ENCODE measurements at regions not wholly inside any gene's neighbourhood (a gene's known extent, or its start where the extent isn't known, plus 50 kb on each side); places are given as distances from the start of the nearest gene placed in this dataset.
"Not testable (repeated sequence)": the region's sequence is repeated elsewhere in the genome, so short reads cannot be mapped to it uniquely, and the experiment has no call there.

DNA sequence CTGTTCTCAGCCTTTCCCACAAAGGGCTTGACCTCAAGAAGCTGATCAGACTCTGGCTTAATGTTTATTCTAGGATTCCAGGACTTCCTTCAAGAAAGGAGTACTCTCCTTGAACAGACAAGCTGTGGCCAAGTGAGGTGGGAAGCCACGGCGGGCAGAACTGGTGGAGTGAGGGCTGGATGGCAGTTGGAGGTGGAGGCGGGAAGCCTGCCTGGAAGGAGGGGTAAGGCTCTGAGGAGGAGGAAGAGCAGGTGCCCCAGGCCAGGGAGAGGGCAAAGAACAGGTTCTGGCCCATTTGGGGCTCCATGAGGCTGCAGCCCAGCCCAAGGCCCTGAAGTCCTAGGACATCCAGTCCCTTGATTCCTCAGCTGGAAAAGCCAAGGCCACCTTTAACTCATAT, 143.9 kb downstream of the CYP26B1 start:
- DNase-seq: no peak

DNA sequence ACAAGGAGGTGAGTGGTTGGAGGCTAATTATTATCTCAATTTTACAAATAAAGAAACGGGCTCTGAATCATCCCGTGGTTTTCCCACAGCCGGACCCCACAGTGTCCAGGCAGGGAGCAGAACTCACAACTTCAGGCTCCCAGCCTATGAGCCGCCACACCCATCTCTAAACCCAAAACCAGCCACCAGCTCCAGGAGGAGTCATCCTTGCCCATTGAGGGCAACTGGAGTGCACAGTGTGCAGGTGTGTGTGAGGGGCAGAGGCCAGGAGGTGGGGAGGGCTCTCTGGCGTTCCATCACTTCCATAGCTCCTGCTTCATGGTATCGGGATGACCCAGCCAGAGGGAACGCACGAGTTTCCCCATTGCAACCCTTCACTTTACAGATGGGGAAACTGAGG, 144.5 kb downstream of the CYP26B1 start:
- DNase-seq: no peak

DNA sequence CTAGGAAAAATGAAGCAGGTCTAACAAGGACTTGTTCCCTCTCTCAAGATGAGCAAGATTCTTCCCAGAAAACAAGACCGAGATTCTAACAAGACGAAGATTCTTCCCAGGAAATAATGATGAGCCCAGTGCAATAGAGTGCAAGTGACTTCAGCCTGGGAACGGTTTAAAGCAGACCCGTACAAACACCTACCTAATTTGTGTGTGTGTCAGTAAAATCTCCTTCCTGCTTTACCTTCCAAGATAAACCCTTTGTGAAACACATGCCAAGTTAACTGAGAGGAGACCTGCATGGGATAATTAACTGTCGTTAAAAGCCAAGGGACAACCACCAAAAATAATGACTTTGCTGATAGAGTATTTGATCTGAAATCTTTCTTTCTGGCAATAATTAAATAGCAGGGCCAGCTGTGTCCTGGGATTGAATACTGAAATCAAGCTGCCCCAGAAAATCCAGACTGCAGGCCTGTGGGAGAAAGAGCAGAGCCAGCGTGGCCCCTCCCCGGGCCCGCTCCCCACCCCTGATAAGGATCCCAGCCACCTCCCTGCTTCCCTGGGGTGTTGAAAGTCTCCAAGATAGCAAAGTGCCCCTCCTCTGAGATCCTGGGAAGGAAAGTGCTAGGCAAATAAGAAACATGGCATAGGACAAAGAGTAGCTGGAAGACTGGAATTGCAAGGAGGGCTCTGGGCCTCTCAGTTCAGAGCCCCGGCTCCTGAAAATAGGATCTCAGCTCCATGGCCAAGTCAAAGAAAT, 145.5 kb downstream of the CYP26B1 start:
- DNase-seq: no peak

DNA sequence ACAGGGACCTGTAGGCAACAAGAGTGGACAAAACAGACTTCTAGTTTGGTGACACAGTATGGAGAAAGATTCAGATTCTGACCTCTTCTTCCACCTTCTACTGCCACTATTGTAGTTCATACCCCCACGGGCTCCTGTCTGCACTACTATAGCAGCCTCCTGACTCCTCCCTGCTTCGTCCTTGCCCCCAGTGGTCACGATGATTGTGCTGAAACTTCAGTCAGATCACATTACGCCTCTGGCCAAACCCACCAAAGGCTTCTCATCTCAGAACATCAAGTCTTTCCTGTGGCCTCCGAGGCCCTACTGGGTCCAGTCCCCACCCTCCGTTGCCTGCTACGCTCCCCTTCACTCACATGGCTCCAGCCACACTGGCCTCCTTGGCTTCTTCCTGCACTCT, 147.6 kb downstream of the CYP26B1 start:
- DNase-seq: no peak

DNA sequence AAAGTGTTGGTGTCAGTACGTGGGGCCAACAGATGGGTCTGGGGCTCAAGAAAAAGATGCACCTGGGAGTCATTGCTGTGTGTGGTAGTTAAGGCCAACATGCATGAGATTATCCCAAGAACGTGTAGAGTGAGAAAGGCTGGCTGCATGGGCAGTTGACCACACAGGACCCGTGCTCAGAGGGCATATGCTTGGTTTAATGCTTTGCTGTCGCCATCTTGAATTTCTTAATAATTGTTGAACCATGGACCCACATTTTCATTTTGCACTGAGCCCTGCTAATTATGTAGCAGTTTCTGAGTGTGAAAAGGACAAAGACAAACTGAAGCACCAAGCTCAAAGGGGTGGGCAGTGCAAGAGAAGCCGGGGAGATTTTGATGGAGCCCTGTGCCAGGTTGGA, 148.1 kb downstream of the CYP26B1 start:
- DNase-seq: no peak

DNA sequence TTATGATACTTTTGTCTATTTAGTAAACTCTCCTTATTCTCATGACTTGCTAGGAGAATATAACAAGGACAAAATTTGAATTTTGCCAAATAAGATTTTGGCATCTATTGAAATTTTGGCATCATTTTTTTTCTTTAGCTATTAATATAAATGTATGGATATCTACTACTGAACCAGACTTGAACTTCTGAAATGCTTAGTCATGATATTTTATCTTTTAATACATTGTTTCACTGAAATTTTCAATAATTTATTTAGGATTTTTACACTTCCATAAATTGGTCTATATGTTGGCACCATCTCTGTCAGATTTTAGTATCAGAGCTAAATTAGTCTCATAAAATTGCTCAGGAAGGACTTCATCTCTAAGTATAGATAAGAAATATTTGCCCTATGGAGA, 149.8 kb downstream of the CYP26B1 start:
- no peak for DNase-seq

DNA sequence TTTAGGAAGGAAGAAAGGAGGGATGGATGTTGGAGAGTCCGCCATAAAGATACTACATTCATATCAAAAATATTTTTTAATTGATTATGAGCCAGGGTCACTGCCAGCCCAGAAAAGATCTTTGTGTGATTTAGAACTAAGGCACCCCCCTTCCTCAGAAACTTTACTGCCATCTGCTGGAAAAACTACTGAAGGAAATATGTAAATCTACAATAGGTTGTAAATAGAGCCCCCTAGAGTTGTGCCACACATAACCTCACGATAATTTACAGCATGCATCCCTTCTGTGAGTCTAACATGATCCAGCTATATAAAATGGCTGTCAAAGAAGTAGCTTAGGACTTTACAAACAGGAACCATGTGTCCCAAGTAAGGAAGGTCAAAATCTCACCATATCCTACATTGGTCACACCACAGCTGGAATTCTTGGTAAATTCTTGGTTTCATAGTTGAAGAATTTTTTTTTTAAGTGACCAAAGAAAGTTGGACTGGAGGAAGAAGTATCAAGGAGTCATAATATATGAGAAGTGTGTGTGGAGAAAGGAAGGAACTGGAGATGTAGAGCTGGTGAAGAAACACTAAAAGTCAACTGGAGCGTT, 152.5 kb downstream of the CYP26B1 start:
- no peak for DNase-seq

- no peak for DNase-seq
These were observed 155.6 kb downstream of the CYP26B1 start for GRCh38 chr2:71992036-71992435.

DNA sequence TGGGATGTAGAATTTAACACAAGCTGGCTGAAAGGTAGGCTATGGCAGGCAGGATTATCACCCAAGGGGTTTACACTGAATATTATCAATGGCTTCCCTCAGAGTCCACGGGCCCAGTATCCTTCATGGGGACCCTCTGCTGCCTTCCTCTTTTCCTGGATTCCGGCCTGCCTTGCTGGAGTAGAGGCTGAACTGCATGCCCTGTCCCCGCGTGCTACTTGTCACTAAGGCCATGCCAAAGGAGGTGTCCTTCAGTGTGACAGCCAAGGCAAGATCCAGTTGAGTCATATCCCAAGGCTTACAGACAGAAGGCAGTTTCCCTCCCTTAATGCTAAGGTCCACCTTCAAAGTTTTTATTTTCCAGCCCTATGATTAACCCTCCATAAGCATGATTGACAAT, 156.3 kb downstream of the CYP26B1 start:
- no peak for DNase-seq

DNA sequence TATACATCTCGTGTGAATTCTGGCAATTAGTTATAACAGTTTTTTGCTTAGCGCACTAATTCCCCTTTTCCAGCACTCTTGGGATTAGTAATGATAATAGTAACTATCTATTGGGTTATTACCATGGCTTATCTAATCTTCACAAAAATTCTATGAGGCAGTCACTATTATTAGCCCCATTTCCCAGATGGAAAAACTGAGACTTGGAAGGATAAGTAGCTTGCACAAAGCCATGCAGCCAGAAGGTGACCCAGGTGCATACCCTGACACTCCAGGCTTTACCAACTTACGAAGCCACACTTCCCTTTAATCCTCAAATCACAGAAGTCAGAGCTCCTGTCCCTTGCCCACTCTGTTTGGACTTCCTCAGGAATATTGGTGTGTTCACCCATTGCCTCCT, 156.8 kb downstream of the CYP26B1 start:
- DNase-seq: no peak

- DNase-seq: no peak
These were observed 157.5 kb downstream of the CYP26B1 start for GRCh38 chr2:71990122-71990521.

GRCh38 chr2:71989671-71990070, 158.0 kb downstream of the CYP26B1 start:
- DNase-seq: no peak

- no peak for DNase-seq
These were observed 159.5 kb downstream of the CYP26B1 start for GRCh38 chr2:71988170-71988569.

- DNase-seq: no peak
These were observed 171.0 kb downstream of the CYP26B1 start for GRCh38 chr2:71976685-71977084.

DNA sequence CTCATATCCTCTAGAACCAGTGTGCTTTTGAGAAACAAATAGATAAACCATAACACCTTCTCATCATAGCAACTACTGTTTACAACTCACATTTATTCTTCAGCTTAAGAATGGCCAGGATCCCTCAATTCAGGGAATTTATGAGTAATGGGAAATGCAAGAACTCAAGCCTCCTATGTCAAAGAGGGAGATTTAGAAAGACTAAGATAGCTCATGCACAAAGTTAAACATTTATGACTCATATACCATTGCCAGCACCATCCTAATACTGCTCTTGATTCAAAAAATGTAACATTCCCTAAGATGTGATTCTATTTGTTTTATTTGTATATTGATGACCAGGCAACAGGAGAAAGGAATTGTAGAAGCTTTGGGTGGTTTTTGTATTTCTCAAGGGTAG, 172.8 kb downstream of the CYP26B1 start:
- no peak for DNase-seq

DNA sequence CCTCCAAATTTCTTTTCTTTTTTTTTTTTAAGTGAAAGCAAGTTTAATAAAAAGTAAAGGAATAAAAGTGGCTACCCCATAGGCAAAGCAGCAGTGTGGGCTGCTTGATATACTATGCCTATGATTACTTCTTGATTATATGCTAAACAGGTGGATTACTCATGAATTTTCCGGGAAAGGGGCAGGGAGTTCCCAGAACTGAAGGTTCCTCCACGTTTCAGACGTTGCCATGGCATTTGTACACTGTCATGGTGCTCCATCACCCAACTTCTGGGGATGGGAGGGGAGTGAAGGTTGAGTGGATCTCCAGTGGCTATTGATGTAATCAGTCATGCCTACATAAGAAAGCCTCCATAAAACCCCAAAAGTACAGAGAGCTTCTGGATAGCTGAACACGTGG, 176.2 kb downstream of the CYP26B1 start:
- no peak for DNase-seq

DNA sequence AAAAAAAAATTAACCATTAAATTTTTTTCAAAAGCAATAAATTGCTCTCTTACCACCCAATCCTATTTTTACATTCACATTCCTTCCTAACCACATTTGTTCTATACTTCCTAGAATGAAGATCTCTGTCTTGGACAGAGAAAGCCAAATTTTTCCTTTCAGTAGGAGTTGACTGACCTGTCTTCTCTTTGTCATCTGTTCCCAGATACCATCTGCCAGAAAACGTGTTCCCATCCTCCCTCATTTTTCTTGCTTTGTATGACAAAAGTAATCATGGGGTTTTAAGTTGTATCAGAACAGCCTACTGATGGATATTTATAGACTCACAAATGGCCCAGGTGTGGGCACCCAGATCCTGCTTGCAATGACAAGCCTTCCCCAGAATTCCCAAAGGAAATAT, 182.1 kb downstream of the CYP26B1 start:
- no peak for DNase-seq

DNA sequence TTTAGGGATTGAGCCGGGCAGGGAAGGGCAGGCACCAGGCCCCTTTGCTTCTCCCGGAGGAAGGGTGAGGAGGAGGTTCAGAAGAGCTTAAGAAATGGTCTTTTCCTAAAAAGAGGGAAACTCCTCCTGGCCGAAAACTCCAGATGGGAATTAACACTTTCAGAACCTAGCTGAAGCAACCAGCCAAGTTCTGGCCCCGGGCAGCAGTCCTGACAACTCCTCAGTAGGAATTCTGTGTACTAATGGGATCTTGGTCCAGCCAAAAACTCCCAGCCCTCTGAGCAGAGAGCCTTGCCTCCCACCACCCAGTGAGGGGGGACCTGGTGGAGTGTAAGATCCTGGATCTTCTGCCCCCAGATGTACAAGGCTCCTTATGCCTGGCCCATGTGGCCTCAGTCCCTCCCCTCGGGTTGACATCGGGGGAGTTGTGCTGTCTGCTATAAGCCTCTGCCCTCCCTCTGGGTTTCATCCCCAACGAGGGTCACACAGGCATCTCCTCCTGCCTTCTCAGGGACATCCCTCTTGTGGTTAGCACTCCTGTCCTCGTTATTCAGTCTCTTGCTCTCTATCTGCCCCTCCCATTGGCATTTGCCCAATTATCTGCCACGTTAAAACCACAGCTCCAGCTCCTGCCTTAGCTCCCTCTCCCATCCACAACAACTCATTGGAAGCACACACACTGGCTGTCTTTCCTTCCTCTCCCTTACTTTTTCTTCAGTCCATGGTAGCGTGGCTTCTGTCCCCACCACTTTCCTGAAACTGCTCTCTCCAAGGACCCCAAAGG, 184.6 kb downstream of the CYP26B1 start:
- no peak for DNase-seq

DNA sequence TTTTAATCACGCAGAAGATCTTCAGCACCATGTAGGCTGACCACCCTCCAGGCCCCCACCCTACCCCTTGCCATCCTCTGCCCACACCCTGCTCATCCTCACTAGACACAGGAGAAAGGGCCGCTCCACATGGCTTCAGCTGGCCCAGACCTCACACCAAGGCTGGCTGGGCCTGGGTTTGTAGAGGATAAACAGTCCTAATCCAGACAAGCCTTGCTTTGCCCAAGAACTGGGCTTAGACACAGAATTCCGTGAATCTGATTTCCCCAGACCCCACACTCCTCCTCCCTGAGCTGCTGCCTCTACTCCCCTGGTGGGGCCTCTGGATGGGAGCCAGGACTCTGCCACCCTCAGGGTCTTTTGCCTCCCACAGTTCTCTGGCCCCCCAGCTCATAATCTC, 185.3 kb downstream of the CYP26B1 start:
- no peak for DNase-seq

GRCh38 chr2:71961289-71962027, 186.2 kb downstream of the CYP26B1 start:
- no peak for DNase-seq

DNA sequence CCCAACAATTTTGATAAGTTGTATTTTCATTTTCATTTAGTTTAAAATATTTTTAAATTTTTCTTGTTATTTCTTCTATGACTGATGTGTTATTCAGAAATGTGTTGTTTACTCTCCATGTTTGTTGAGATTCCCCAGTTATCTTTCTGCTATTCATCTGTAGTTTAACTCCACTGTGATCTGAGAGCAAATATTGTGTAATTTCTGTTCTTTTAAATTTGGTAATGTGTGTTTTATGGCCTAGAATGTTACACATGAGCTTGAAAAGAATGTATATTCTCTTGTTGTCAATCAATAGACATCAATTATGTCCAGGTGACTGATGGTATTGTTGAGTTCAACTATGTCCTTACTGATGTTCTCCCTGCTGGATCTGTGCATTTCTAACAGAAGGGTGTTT, 188.2 kb downstream of the CYP26B1 start:
- no peak for DNase-seq

DNA sequence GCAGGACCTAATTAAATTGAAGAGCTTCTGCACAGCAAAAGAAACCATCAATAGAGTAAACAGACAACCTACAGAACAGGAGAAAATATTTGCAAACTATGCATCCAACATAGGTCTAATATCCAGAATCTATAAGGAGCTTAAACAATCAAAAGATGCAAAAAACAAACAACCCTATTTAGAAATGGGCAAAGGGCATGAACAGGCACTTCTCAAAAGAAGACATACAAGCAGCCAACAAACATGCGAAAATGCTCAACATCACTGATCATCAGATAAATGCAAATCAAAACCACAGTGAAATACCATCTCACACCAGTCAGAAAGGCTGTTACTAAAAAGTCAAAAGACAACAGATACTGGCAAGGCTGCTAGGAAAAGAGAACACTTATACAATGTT, 189.2 kb downstream of the CYP26B1 start:
- DNase-seq: not testable (repeated sequence)

- no peak for DNase-seq
These were observed 195.0 kb downstream of the CYP26B1 start for GRCh38 chr2:71952572-71953188.

Data from NCI-H2107 (cell line).